ENCODE measurements at regions not wholly inside any gene's neighbourhood (a gene's known extent, or its start where the extent isn't known, plus 50 kb on each side); places are given as distances from the start of the nearest gene placed in this dataset.

DNA sequence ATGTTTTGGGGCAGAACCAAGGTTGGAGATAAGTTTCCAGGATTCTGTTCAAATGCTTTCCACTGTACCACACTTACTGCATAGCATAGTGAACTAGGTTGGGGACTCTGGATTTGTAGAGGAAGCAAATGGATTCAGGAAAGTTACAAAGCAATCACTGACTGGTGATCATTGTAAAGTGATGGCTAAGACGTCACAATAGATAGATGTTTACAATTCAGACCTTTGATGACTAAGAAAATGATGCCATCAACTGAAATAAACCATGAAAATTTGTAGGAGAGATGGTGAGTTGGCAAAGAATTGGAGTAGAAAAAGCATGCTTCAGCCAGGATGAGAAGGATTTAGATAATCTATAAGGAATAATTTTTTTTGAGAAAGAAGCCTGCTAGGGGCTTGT lies 178.0 kb downstream of the UBE2E3 start:
- TF ChIP-seq, protein P1, sequence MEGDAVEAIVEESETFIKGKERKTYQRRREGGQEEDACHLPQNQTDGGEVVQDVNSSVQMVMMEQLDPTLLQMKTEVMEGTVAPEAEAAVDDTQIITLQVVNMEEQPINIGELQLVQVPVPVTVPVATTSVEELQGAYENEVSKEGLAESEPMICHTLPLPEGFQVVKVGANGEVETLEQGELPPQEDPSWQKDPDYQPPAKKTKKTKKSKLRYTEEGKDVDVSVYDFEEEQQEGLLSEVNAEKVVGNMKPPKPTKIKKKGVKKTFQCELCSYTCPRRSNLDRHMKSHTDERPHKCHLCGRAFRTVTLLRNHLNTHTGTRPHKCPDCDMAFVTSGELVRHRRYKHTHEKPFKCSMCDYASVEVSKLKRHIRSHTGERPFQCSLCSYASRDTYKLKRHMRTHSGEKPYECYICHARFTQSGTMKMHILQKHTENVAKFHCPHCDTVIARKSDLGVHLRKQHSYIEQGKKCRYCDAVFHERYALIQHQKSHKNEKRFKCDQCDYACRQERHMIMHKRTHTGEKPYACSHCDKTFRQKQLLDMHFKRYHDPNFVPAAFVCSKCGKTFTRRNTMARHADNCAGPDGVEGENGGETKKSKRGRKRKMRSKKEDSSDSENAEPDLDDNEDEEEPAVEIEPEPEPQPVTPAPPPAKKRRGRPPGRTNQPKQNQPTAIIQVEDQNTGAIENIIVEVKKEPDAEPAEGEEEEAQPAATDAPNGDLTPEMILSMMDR (IDR thresholded peaks at IDR 0.05; ENCODE audit: low read depth, low read length): no peak
- no peak overlapping the region for H3K4me3 ChIP-seq (ENCODE audit: low read depth, low read length)

DNA sequence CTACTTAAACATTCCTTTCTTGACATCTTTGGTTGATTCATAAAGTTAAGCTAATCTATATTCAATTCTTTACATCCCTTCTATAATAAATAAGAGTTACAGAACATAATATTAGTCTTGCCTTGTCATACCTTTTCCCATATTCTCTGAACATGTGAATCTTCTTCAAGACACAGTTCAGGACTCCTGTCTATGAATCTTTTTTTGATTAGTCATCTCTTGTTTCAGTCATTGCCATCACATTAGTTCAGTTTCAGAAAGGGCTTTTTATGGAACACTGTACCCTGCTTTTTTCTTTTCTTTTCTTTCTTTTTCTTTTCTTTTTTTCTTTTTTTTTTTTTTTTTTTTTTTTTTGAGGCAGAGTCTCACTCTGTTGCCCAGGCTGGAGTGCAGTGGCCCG lies 181.2 kb downstream of the UBE2E3 start:
- TF ChIP-seq, protein P1 (IDR thresholded peaks at IDR 0.05; ENCODE audit: low read depth, low read length): no peak

DNA sequence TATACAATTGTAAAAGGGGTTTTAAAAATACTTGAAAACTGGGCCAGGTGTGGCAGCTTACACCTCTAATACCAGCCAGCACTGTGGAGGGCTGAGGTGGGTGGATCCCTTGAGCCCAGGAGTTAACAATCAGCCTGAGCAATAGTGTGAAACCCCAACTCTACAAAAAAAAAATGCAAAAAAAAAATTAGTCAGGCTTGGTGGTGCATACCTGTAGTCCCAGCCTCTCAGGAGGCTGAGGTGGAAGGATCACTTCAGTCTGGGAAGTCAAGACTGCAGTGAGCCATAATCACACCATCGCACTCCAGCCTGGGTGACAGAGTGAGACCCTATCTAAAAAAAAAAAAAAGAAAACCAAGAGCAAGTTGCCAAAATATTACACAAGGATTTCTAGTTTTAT lies 182.7 kb downstream of the UBE2E3 start:
- TF ChIP-seq, protein P1 (IDR thresholded peaks at IDR 0.05; ENCODE audit: low read depth, low read length): no peak

More for the DNA sequence above, 181.2 kb downstream of the UBE2E3 start:
- no peak overlapping the region for H3K4me3 ChIP-seq (ENCODE audit: low read depth, low read length)

DNA sequence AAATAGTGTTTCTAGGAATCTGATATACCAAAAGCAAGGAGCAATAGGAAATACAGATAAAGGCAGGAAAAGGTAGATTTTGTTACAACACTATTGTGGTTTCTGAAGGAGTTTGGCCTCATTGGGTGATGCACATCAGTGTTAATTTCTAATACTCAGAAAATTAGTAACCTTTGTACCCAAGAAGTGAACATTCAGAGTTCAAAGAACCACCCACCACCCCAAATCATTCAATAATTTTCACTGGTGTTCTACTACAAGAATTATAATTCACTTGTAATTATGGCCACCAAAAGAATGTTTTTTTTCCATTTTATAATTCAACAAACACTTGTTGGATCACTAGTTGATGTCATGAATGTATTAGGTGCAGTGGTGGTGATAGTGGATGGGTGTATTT lies 183.3 kb downstream of the UBE2E3 start:
- TF ChIP-seq, protein P1 (IDR thresholded peaks at IDR 0.05; ENCODE audit: low read depth, low read length): no peak

More for the DNA sequence above, 182.7 kb downstream of the UBE2E3 start:
- H3K4me3 ChIP-seq (ENCODE audit: low read depth, low read length): no peak overlapping the region

DNA sequence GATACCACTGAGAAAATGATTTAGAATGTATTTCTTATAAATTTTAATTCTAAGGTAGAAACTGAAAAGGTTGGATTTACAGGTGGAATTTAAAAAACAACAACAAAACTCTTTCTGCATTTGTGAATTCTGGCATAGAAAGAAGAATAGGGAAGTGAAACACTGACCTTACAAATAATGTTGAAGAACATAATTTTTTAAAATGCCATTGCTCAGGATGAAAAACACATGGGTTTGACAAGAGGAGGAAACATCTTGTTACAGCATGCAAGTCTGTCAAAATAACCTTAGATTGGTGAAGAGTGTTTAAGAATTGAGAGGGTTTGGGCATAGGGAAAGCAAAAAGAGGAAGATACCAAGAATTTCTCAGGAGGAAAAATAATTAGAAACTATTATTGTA lies 184.3 kb downstream of the UBE2E3 start:
- TF ChIP-seq, protein P1 (IDR thresholded peaks at IDR 0.05; ENCODE audit: low read depth, low read length): no peak
- H3K4me3 ChIP-seq (ENCODE audit: low read depth, low read length): no peak overlapping the region

More for the DNA sequence above, 183.3 kb downstream of the UBE2E3 start:
- no peak overlapping the region for H3K4me3 ChIP-seq (ENCODE audit: low read depth, low read length)

DNA sequence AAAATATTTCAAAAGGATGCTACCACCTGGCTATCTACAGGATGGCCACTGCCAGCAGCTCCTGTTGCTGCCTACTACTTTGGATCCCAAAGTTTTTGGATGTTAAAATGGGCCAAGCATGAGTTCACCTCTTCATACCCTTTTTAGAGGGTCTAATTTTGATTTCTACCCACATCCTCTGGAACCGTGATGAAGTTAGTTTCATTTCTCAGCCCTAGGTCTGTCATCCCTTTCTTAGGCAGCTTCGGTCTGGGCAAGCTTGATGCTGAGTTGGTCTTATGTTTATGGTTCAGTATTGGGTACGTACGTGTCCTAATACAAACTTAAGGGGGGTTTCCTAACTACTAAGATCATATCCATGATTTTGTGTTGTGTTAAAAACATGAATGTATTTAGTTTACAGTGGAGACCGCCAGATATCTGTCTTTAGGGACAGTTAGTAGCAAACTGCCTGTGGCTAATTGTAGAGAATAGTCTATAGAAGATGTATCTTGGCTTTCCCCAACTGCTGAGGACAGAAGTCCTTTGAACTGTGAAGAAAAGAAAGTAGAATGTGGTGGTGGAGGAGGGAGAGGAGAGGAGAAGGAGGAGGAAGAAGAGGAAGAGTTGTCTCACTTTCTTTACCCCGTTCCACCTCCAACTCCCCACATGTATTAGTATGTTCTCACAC lies 184.9 kb downstream of the UBE2E3 start:
- TF ChIP-seq, protein P1 (IDR thresholded peaks at IDR 0.05; ENCODE audit: low read depth, low read length): no peak
- no peak overlapping the region for H3K4me3 ChIP-seq (ENCODE audit: low read depth, low read length)

DNA sequence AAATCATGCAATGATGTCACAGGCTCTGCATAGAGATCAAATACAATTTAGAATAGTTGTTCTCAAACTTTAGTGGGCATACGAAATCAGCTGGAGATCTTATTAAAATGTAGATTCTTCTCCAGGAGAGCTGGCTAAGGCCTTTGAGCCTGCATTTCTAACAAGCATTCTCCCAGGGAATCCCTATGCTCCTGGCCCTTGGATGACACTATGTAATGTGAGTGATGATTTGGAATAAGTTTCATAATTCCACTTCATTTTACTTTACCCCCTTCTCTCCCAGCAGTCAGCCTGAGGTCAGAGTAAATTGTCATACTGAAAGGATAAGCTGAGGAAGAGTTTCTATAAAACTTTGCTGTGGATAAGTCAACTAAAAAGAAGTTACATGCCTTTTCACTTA lies 189.1 kb downstream of the UBE2E3 start:
- TF ChIP-seq, protein P1 (IDR thresholded peaks at IDR 0.05; ENCODE audit: low read depth, low read length): no peak
- H3K4me3 ChIP-seq (ENCODE audit: low read depth, low read length): no peak overlapping the region

All from WI38 (cell line).